K562 (cell line): ENCODE measurements at regions not wholly inside any gene's neighbourhood (a gene's known extent, or its start where the extent isn't known, plus 50 kb on each side); places are given as distances from the start of the nearest gene placed in this dataset.
A peak's percentile ranks its signal among the peaks of the same experiment; 100 is the strongest.

Experiments
- CBX5 ChIP-seq: IDR thresholded peaks from 2 replicates; pipeline ENCODE4 v1.6.1; 2014; ENCODE audit warnings: low read depth, borderline replicate concordance
- MTA2 ChIP-seq: fragments of 450-650 bp; IDR thresholded peaks from 2 replicates; pipeline ENCODE4 v1.6.1; 2016; ENCODE audit warnings: low read depth
- RB1 ChIP-seq: fragments of 450-650 bp; IDR thresholded peaks from 2 replicates; pipeline ENCODE4 v1.6.1; 2017; ENCODE audit warnings: low read depth, mild to moderate bottlenecking
- TF ChIP-seq, protein P1 (sequence below): fragments of 450-650 bp; IDR thresholded peaks from 2 replicates; pipeline ENCODE4 v1.6.1; 2016; ENCODE audit warnings: mild to moderate bottlenecking, moderate library complexity
- TF ChIP-seq, protein P2 (sequence below), 2 experiments: IDR thresholded peaks; 2 replicates each; pipeline ENCODE4 v1.6.1; 2012; ENCODE audit warnings: improper control_type of control experiment in 2 of 2, low read depth in 2 of 2, low read length in 2 of 2, borderline replicate concordance in 1 of 2
- TF ChIP-seq, protein P3 (sequence below): fragments of 250-450 bp; sonication (Bioruptor Pico); IDR thresholded peaks from 2 replicates; pipeline ENCODE4 v1.8.0; 2021; ENCODE audit warnings: moderate library complexity, mild to moderate bottlenecking, inconsistent platforms
- TF ChIP-seq, protein P4 (sequence below): IDR thresholded peaks from 3 replicates; pipeline ENCODE4 v1.6.1; 2011; ENCODE audit warnings: borderline replicate concordance, mild to moderate bottlenecking, moderate library complexity; ENCODE audit not compliant: insufficient read length; ENCODE audit errors: extremely low read depth

DNA sequence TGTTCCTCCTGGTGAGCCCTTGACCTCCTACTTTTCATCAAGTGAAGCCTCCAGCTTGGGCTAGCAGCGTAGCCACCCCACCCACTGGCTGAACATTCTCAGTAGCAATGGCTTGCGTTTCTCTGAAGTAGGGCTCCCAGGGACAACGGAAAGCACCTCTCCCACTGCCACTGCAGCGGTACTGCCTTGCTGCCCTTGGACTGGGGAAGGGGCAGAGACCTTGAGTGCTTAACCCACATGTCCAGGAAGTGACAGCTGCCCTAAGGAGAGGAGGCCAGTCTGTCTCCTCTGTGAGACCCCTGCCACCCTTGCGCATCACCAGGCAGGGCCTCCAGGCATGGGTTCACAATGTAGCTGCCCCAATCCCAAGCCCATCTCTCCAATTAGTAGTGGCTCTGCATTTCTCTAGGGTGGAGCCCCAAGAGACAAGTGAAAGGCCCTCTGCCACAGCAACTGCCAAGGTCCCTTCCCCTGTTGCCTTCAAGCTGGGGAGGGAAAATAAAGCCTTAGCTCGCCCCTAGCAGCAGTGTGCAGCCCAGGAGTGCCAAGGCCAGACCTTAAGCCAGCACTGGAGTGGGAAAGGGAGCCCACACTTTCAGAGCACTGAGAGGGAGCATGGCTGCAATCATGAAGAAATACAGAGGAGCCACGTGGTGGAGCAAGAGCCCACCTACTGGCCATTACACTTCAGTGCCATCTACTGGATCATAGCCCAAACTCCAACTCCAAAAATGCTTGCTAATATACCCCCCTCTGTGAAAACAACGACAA lies 175.9 kb upstream of the TRPC4 start (continued):
- TF ChIP-seq, protein P1, sequence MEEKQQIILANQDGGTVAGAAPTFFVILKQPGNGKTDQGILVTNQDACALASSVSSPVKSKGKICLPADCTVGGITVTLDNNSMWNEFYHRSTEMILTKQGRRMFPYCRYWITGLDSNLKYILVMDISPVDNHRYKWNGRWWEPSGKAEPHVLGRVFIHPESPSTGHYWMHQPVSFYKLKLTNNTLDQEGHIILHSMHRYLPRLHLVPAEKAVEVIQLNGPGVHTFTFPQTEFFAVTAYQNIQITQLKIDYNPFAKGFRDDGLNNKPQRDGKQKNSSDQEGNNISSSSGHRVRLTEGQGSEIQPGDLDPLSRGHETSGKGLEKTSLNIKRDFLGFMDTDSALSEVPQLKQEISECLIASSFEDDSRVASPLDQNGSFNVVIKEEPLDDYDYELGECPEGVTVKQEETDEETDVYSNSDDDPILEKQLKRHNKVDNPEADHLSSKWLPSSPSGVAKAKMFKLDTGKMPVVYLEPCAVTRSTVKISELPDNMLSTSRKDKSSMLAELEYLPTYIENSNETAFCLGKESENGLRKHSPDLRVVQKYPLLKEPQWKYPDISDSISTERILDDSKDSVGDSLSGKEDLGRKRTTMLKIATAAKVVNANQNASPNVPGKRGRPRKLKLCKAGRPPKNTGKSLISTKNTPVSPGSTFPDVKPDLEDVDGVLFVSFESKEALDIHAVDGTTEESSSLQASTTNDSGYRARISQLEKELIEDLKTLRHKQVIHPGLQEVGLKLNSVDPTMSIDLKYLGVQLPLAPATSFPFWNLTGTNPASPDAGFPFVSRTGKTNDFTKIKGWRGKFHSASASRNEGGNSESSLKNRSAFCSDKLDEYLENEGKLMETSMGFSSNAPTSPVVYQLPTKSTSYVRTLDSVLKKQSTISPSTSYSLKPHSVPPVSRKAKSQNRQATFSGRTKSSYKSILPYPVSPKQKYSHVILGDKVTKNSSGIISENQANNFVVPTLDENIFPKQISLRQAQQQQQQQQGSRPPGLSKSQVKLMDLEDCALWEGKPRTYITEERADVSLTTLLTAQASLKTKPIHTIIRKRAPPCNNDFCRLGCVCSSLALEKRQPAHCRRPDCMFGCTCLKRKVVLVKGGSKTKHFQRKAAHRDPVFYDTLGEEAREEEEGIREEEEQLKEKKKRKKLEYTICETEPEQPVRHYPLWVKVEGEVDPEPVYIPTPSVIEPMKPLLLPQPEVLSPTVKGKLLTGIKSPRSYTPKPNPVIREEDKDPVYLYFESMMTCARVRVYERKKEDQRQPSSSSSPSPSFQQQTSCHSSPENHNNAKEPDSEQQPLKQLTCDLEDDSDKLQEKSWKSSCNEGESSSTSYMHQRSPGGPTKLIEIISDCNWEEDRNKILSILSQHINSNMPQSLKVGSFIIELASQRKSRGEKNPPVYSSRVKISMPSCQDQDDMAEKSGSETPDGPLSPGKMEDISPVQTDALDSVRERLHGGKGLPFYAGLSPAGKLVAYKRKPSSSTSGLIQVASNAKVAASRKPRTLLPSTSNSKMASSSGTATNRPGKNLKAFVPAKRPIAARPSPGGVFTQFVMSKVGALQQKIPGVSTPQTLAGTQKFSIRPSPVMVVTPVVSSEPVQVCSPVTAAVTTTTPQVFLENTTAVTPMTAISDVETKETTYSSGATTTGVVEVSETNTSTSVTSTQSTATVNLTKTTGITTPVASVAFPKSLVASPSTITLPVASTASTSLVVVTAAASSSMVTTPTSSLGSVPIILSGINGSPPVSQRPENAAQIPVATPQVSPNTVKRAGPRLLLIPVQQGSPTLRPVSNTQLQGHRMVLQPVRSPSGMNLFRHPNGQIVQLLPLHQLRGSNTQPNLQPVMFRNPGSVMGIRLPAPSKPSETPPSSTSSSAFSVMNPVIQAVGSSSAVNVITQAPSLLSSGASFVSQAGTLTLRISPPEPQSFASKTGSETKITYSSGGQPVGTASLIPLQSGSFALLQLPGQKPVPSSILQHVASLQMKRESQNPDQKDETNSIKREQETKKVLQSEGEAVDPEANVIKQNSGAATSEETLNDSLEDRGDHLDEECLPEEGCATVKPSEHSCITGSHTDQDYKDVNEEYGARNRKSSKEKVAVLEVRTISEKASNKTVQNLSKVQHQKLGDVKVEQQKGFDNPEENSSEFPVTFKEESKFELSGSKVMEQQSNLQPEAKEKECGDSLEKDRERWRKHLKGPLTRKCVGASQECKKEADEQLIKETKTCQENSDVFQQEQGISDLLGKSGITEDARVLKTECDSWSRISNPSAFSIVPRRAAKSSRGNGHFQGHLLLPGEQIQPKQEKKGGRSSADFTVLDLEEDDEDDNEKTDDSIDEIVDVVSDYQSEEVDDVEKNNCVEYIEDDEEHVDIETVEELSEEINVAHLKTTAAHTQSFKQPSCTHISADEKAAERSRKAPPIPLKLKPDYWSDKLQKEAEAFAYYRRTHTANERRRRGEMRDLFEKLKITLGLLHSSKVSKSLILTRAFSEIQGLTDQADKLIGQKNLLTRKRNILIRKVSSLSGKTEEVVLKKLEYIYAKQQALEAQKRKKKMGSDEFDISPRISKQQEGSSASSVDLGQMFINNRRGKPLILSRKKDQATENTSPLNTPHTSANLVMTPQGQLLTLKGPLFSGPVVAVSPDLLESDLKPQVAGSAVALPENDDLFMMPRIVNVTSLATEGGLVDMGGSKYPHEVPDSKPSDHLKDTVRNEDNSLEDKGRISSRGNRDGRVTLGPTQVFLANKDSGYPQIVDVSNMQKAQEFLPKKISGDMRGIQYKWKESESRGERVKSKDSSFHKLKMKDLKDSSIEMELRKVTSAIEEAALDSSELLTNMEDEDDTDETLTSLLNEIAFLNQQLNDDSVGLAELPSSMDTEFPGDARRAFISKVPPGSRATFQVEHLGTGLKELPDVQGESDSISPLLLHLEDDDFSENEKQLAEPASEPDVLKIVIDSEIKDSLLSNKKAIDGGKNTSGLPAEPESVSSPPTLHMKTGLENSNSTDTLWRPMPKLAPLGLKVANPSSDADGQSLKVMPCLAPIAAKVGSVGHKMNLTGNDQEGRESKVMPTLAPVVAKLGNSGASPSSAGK = peak; percentile 62
- no peak for TF ChIP-seq MTA2
- TF ChIP-seq RB1 = no peak
- TF ChIP-seq, protein P2, sequence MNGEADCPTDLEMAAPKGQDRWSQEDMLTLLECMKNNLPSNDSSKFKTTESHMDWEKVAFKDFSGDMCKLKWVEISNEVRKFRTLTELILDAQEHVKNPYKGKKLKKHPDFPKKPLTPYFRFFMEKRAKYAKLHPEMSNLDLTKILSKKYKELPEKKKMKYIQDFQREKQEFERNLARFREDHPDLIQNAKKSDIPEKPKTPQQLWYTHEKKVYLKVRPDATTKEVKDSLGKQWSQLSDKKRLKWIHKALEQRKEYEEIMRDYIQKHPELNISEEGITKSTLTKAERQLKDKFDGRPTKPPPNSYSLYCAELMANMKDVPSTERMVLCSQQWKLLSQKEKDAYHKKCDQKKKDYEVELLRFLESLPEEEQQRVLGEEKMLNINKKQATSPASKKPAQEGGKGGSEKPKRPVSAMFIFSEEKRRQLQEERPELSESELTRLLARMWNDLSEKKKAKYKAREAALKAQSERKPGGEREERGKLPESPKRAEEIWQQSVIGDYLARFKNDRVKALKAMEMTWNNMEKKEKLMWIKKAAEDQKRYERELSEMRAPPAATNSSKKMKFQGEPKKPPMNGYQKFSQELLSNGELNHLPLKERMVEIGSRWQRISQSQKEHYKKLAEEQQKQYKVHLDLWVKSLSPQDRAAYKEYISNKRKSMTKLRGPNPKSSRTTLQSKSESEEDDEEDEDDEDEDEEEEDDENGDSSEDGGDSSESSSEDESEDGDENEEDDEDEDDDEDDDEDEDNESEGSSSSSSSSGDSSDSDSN (IDR thresholded peaks at IDR 0.05; ENCODE audit: borderline replicate concordance in 1 of 2, low read depth in 2 of 2, low read length in 2 of 2) = no peak
- TF ChIP-seq, protein P3, sequence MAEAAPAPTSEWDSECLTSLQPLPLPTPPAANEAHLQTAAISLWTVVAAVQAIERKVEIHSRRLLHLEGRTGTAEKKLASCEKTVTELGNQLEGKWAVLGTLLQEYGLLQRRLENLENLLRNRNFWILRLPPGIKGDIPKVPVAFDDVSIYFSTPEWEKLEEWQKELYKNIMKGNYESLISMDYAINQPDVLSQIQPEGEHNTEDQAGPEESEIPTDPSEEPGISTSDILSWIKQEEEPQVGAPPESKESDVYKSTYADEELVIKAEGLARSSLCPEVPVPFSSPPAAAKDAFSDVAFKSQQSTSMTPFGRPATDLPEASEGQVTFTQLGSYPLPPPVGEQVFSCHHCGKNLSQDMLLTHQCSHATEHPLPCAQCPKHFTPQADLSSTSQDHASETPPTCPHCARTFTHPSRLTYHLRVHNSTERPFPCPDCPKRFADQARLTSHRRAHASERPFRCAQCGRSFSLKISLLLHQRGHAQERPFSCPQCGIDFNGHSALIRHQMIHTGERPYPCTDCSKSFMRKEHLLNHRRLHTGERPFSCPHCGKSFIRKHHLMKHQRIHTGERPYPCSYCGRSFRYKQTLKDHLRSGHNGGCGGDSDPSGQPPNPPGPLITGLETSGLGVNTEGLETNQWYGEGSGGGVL = no peak
- TF ChIP-seq, protein P4, sequence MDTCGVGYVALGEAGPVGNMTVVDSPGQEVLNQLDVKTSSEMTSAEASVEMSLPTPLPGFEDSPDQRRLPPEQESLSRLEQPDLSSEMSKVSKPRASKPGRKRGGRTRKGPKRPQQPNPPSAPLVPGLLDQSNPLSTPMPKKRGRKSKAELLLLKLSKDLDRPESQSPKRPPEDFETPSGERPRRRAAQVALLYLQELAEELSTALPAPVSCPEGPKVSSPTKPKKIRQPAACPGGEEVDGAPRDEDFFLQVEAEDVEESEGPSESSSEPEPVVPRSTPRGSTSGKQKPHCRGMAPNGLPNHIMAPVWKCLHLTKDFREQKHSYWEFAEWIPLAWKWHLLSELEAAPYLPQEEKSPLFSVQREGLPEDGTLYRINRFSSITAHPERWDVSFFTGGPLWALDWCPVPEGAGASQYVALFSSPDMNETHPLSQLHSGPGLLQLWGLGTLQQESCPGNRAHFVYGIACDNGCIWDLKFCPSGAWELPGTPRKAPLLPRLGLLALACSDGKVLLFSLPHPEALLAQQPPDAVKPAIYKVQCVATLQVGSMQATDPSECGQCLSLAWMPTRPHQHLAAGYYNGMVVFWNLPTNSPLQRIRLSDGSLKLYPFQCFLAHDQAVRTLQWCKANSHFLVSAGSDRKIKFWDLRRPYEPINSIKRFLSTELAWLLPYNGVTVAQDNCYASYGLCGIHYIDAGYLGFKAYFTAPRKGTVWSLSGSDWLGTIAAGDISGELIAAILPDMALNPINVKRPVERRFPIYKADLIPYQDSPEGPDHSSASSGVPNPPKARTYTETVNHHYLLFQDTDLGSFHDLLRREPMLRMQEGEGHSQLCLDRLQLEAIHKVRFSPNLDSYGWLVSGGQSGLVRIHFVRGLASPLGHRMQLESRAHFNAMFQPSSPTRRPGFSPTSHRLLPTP = no peak
- TF ChIP-seq CBX5 = no peak
